WI38 (cell line): ENCODE measurements at regions not wholly inside any gene's neighbourhood (a gene's known extent, or its start where the extent isn't known, plus 50 kb on each side); places are given as distances from the start of the nearest gene placed in this dataset.

Experiments used
- H3K4me3 ChIP-seq: 2 replicates; pipeline ENCODE4 v1.5.1; 2011; ENCODE audit warnings: low read depth, mild to moderate bottlenecking, control low read depth, low read length
- CTCF ChIP-seq: IDR thresholded peaks from 2 replicates; pipeline ENCODE4 v1.5.1; 2012; ENCODE audit warnings: low read depth, mild to moderate bottlenecking, control low read depth, low read length

- no peak overlapping the region for H3K4me3 ChIP-seq
- TF ChIP-seq CTCF: no peak
These were observed 113.7 kb downstream of the NAB1 start for GRCh38 chr2:190762566-190762965.

DNA sequence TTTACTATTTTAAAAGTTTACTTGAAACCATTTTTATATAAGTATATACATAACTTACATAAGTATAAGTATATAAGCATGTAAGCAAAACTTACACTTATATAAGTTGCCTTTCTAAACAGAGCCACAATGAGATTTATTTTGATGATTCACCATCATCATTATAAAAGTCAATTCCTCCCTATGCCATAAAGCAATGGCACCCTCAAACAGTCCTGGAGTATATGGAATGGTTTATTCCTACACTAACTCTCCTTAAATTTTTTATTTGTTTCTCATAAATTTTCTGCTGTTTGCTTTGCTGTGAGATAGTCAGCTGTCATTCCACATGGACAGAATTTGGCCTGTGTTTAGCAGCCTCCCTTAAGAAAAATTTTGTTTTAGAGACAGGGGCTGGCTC lies 114.2 kb downstream of the NAB1 start:
- TF ChIP-seq CTCF: no peak
- no peak overlapping the region for H3K4me3 ChIP-seq

DNA sequence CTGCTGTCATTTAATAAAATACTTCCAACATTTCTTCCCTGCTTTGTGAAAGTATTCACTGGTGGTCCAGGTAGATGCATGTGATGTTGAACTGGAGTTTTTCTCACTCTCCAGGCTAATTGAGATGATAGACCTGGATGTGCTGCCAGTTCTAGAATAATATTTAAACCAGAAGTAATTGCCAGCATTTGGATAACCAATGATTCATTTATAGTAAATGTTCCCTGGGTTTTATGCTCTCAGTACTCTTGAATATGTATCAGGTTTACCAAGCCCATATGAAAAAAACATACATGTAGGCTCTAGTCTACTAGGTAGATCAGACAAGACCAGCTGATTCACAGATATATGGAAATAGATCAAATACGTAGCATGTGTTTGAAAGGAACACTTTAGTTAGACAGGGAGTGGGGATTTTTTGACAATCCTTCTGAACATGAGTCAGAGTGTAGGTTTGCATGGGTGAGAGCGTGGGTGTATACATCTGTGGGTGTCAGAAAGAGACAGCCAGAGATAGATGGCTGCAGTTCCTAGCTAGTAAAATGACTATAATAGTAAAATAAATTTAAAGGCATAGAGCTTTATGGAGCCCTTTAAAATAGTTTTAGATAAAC lies 115.1 kb downstream of the NAB1 start:
- TF ChIP-seq CTCF: no peak
- no peak overlapping the region for H3K4me3 ChIP-seq

GRCh38 chr2:190765386-190766173 lies 115.0 kb upstream of the GLS start:
- H3K4me3 ChIP-seq: no peak overlapping the region
- TF ChIP-seq CTCF: no peak

DNA sequence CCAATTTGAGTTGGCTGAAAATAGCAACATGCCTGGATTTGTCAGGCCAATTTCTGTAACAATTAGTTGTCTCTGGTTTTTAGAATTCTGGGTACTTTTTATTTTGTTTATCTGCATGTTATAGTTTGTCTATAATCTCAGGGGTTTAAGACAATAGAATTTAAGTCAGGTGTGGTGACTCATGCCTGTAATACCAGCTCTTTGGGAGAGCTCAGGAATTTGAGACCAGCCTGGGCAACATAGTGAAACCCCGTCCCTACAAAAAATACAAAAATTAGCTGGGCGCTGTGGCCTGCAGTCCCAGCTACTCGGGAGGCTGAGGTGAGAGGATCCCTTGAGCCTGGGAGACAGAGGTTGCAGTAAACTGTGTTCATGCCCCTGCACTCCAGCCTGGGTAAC lies 114.4 kb upstream of the GLS start:
- no peak for TF ChIP-seq CTCF
- no peak overlapping the region for H3K4me3 ChIP-seq

GRCh38 chr2:190766595-190766994 lies 114.0 kb upstream of the GLS start:
- H3K4me3 ChIP-seq: no peak overlapping the region
- TF ChIP-seq CTCF: no peak

DNA sequence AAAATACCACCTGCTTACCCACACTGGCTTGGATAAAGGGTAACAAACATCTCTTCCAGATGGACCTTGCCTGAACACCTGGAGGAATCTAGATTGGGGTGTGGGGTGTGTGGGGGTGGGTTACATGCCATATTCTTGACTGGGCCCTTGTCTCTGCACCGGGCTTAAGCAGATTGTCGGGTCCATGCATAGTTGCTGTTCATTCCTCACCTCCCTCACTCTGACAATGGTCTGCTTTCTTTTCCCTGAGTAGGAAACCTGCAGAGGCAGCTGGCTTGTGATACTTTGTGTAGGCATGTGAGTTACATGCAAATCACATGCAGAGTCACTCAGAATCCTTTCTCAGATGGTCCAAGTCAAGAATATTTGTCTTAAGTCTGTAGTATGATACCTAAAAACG lies 112.8 kb upstream of the GLS start:
- H3K4me3 ChIP-seq: no peak overlapping the region
- no peak for TF ChIP-seq CTCF
